SHP77 (cell line): ENCODE measurements at regions not wholly inside any gene's neighbourhood (a gene's known extent, or its start where the extent isn't known, plus 50 kb on each side); places are given as distances from the start of the nearest gene placed in this dataset.

Source experiments
- DNase-seq, 2 experiments: peaks; one replicate each; lab custom pipeline; 2025; lab: John Stamatoyannopoulos, UW

DNA sequence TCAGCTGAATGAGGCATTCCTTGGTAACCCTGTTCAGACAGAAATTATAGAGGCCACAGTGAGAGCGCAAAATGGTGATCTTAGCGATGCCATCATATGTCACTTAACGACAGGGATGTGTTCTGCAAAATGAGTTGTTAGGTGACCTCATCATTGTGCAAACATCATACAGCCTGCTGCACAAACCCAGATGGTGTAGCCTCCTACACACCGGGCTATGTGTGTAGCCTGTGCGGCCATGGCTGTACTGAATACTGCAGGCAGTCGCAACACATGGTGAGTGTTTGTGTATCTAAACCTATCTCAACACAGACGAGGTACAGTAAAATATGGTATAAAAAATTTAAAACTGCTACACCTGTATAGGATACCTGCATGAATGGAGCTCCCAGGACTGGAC, 234.1 kb upstream of the PMEPA1 start:
- peak; percentile 50 to 61 for DNase-seq

DNA sequence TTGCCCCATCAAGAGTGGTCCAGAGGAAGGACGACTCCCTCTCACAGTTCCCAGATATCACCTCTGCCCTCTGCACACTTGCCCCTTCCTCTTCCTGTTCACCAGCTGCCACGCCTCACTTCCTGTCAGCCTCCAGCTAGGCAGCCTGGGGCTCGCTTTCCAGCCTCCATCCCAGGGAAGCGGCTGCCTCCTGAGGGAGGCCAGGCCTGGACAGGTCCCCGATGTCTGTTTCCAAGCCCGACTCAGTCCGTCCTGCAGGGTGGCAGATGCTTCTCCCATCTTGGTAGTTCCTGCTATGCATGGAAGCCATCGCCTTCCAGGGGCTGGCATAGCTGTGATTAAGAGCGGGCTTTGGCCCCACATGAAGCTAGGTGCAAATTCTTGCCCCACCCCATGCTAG, 233.5 kb upstream of the PMEPA1 start:
- no peak for DNase-seq

DNA sequence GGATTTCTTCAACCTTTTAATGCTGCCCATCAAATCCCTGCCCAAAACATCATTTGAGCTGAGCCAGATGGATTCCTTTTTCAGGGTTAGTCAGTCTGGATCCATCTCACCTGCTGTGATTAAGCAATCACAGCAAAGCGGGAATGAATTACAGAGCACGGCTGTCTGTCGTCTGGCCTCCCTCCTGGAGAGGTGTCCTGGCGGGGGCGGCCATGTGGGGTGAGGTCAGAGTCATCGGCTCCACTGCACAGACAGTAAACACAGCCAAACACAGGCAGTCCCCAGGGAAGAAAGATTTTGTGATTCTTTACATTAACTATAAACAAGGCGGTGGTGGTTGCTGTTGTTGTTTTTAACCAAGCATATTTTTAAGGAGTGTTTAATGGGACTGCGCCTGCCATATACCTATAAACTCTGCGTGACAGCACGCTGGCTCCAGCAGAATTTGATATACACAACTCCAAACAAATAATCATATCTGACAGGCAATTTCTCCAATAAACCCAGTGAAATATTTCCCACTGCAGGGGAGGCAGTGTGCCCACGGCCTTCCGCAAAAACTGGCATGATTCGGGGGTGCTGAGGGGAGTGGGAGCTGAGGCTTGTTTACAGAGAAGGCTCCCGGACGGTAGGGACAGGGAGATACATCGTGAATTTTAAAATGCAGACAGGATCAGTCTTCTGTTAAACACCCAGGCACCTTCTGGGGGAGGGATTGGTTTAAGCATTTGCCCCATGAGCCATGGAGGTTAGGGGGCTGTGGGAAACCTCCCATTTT, 232.0 kb upstream of the PMEPA1 start:
- DNase-seq, result no peak

DNA sequence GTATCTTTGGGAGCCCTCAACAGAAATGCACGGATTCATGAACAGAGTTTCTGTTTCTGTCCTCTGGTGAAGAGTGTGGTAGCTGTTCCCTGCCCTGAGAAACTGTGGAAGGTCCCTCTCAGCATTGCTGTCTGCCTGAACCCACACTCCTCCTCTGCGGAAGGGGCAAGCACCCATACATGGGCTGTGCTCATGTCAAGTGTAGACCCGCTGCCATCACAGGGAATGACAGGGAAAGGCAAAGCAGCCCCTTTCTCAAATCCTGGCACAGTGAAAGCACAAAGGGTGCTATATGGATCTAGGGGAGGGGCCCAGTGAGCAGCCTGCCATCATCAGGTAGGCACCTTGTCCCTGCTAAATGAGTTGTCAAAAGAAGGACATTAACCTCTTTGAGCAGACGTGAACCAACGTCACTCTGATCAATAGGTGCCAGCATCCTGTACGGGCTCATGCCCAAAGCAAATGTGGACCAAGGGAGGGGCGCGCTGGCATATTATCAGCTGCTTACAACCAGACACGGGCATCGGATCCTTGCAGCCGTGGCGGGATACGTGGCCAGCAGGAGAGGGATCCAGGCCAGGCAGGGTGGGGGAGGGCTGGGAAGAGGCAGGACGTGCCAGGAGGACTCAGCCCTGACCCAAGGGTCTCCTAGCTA, 231.2 kb upstream of the PMEPA1 start:
- no peak for DNase-seq

DNA sequence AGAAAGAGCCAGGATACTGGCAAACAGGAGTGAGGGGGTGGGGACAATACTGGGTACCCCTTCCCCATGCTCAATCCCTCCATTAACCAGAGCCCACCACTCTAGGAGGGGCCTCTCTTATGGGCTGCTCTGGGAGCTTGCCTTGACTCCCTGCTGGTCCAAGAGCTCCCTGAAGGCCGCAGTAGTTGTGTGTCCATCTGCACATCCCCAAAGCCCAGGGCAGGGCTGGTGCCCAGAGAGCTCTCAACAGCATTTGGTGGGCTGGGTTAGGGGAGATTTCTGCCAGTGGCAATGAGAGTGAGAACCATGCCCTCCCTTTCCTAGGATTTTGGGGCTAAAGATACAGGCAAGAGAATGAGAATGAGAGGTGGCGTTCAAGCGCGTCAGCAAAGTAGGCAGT, 230.6 kb upstream of the PMEPA1 start:
- DNase-seq, result no peak

DNA sequence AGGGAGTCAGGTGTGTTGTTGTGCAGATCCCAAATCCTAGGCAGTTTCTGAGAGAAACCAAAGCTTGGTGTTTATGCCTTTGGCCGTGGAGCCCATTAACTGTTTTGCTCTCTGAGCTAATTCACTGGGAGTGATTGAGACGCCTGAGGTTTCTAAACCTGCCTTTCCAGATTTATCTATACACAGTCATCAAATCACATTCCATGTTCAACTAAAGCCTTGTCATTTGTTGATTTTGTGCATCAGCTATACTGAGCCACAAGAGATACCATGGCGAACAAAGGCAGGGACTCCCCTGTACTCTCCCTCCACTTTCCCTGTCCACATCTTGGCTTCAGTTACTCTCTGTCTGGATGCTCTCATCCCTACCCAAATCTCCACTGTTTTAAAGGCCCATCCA, 229.7 kb upstream of the PMEPA1 start:
- no peak for DNase-seq

DNA sequence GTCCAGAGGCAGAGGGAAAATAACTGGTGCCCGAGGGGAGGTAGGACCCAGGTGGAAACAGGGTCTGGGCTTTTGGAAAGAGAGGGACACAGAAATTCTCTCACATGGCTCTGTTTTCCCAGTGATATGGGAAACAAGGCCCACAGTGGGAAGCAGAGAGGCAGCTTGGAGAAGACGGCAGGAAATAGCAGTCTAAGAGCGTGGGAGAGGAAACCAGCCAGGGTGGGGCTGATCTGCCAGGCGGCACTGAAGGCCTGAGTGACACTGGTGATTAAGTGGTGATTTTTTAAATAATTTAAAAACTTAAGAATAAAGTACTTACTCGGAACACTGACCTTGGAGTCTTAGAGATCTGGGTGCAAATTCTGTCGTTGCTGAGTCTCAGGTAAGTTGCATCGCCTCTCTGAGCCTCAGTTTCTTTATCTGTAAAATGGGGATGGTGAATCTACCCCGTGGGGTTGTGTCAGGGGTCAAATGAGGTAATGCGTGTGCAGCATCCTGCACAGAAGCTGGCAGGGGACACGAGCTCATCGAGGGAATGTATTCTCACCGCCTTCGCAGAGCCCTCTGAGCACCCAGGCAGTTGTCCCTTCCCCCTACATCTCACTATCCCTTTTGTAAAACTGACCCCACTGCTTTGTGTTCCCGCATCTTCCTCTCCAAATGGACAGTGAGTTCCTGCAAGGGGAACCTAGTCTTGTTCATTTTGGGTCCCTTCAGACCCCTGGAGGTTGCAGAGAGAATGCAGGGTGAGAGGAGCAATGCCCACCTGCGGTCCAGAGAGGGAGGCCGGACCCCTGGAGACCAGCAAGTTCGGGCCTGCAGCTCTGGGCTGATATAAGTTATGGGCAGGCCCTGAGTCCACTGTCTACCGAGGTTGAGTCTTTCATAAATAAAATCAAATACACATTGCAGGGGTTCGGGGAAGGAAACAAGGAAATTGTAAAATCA, 228.6 kb upstream of the PMEPA1 start:
- DNase-seq, result no peak

DNA sequence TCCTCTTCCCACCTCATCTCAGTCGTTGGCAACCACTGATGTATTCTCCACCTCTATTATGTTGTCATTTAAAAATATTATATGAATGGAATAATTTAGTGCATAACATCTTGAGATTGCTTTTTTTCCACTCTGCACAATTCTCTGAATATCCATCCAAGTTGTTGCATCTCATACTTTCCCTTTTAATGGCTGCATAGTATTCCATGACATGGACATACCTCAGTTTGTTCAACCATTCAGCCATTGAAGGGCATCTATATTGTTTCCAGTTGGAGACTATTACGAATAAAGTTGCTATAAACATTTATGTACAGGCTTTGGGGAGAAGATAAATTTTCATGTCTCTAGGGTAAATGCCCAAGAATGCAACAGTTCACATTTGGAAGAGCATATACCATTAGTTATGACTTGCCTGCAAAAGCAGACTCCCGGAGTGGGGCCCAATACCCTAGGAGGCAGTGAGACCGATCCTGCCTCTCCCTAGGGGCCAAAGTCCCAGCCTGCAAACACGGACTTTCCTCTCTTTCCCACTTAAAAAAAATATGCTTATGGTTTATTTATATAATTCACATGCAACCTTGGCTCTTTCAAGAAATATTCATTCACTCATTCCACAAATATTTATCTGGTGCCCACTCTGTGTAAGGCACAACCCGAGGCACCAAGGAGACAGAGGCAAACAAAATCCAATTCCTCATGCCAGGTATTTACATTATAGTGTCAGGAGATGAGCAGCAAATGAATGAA, 227.0 kb upstream of the PMEPA1 start:
- DNase-seq, result no peak

DNA sequence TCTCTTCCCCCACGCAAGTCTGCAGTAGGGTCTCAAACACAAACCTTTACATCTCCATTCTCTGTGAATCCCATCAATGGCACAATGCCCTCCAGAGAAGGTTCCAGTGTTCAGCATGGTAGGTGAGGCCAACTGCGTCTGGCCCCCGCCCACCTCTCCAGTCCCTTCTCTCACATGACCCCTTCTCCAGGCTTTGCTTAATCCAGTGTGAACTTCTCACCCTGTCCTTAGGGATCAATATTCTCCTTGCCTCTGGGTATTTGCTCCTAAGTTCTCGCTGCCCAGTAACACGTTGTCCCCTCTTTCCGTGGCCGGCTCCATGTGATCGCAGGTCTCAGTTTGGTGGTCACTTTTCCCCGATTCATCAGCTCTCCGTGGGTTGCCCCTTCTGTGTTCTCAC, 225.1 kb upstream of the PMEPA1 start:
- DNase-seq, result no peak

DNA sequence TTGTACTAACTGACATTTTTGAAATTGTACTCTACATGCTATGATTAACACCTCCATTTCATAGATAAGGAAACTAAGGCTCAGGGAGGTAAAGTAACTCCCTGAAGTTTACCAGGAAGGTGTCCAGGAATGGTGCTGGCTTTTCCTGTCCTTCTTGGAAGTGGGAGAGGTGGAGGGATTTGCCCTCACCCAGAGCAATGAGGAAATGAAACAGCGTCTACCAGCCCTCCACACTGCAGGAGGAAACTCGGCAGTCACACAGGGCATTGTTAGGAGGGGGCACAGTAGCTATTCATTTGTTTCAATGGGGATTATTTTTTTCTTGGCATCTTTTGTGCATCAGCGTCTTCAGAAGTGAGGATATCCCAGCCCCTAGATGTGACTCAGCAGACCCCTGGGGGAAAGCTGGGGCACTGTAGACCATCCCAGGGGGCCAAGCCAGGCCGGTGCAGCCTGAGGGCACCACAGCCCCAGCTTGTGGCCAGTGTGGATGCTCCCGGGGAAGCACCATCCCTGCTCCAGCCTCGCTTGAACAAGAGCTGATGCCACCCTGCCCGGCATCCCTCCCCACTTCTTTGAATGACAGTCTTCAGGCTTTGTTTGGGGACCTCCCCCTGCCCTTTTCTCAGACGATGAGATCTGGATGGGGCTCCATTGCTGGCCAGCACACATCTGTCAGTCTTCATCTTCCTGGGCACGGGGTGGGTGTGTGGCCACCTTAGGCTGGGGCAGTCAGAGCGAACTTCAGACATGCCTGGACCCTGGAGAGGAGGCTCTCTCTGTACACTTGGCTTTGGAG, 224.4 kb upstream of the PMEPA1 start:
- DNase-seq, result no peak

DNA sequence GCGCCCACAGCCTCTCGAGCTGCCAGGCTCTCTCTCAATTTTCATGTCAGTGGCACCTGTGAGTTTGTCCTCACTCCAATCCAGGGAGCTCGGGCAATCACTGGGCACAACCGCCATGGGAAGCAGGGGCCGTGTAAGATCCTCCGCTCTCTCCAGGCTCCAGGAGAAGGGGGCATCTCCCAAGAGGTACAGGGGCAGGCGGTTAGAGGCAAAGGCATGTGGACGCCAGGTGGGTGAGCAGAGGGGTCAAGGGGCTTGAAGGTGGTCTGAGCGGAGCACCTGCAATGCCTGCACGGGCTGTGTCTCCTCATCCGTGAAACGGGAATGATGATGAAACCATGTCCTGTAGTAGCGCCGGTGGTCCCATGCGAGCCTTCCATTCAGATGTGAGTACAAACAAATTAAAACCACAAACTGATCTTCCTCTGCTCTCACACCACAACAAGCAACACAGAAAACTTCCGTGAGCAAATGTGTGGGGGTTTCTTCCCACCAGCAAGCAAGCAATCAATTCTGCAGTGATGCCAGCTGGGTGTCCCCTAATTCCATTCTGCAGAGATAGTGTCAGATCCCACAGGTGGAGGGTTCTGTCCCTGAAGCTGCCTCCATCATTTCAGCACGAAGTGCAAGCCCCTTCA, 222.5 kb upstream of the PMEPA1 start:
- no peak for DNase-seq

DNA sequence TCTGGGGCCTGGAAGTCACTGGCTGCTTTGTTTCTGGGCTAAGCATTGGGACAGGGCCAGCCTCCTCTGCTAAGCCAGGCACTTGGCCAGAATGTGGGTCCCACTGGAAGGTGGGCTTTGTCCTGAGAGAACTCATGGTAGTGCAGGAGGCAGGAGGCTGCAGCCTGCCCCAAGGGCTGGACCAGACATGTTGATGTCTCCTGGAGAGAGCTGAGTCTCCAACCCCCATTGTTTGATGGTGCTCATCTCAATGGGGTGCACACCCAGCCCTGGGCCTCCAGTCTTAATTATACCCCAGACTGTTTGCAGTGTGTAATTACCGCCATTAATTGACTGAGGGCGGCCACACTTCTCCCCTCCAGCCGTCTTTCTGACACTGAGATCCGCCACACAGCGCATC, 220.5 kb upstream of the PMEPA1 start:
- DNase-seq, result no peak

DNA sequence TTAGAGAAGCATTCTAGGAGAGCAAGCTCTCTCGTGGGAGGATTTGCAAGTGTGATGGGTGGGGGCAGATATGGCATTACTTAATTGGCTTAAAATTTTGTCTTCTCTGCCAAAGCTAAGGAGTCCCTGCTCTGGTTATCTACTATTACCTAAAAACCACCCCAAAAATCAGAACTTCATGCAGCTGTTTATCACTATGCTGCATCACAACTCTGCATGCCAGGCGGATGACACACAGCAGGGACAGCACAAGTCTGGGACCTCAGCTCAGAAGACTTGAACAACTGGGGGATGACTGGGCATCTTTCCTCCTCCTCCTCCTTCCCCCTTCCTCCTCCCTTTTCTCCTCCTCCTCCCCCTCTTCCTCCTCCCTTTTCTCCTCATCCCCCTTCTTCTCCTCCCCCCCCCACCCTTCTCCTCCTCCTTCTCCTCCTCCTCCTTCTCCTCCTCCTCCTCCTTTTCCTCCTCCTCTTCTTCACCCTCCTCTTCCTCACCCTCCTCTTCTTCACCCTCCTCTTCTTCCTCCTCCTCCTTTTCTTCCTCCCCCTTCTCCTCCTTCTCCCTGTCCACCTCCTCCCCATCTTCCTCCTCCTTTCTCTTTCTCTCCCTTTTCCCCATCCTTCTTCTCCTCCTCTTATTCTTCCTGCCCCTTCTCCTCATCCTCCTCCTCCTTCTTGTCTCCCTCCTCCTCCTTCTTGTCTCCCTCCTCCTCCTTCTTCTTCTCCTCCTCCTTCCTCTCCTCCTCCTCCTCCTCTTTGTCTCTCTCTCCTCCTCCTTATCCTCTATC, 218.6 kb upstream of the PMEPA1 start:
- no peak for DNase-seq

DNA sequence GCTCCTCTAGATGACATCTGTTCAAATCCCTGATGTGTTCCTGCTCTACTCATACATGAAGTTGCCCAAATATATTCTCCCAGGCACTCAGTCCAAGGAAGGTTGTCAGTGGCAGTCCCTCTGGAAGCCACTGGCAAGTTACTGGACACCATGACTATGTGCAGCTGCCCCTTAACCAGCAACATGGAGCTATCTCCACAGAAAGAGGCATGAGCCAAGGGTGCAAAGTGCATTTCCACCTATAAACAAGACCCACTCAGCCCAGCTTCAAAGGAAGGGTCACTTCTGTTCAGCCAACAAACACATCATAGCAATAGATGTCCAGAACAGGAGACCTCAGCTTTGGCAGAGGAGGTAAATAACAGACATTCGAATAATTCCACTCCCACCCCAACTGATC, 217.6 kb upstream of the PMEPA1 start:
- no peak for DNase-seq

DNA sequence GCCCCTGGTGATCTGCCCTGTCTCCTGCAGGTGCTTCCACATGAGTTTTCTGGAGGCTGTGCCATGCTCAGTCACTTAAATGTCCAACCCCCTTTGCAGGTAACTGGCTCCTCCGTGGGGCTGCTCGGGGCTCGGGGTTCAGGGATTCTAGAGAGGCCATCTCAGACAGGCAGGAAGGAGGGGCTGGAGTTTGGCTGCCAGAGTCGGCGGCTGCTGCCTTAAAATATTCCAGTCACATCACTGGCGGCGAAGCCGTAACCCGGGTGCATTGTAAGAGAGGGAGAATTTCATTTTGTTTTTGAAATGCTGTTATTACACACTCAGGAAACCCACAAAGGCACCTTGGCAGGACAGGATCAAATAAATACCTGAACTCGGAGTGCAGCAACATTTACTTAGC, 212.9 kb upstream of the PMEPA1 start:
- no peak for DNase-seq

DNA sequence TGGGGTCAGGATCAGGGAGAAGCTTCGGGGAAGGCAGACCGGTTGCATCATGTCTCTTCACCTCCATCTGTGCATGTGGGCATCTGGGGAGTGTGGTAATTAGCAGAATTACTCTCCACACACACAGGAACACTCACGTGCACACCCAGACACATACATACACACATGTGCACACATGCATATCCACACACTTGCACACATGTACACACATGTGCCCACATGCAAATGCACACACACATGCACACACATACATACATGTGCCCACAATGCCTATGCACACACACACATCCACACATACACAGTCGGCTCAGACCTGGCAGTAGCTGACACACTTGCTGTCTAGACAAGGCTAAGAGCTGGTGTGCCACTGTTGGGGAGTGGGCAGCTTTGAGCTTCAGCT, 212.3 kb upstream of the PMEPA1 start:
- no peak for DNase-seq

DNA sequence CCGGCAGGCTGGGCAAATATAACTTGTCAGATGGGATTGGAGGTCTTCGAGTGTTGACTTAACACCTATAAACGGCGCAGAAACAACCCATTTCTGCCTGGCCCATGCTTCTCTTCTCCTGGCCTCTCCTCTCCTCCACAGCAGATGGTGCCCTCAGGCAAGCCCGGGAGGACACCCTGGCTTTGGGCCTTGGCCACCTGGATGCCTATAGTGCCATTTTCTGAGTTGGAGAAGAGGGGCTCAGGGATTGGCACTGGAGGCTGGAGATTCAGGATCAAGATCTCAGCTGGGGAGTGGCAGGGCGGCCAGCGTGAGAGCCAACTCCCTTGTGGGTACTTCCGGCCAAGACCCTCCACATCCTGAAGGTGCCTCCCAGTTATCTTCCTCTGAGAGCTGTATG, 211.9 kb upstream of the PMEPA1 start:
- no peak for DNase-seq

DNA sequence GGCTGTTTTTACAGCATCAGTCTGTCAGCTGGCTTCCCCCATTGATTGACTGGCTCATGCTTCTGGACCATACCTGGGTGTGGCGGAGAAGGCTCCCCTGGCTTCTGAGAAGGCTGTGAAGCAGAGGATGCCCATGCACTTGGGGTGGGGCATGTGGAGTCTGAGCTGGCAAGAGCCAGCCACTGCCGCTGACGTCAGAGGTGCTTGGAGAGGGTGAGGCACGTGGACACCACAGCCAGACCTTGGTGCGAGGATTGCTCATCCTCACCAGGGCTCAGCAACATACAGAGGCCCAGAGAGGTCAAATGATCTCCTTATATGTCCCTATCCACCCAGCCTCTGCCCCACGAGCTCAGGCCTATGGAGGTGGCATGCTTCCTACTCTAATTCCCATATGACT, 211.2 kb upstream of the PMEPA1 start:
- DNase-seq, result no peak

DNA sequence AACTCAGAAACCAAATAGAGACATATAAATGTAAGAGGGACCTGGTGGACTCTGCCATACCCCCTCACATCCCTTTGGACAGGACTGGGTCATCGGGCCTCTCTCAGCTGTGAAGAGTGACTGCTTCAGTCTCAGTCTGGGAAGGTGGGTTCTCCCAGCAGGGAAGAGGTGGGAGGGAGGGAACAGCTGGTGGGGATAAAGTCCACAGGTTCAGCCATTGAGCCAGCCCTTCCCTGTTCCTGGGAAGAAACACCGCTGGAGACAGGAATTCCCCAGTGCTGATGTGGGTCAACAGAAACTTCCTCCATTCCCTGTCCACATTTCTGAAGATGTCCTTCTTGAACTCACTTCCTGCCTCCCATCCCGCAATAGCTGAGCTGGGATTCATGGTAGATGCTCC, 209.2 kb upstream of the PMEPA1 start:
- no peak for DNase-seq

DNA sequence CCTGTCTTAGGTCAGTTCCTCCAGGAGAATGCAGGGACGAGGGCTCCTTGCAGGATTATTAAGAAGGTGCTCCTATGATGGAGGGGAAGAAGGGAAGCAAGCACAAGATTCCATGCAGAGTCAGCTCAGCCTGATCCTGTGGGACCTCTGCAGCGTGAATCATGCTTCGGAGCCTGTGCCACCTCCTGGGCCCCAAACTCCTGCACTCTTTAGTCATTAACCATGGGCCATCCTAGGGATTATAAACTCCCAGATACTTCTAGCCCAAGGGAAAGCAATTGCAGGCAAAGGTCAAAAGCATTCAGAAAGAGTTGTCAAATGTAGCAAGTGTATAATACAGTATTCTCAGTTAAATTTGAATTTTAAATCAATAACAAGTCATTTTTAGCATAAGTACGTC, 208.7 kb upstream of the PMEPA1 start:
- no peak for DNase-seq
